ENCODE measurements at regions not wholly inside any gene's neighbourhood (a gene's known extent, or its start where the extent isn't known, plus 50 kb on each side); places are given as distances from the start of the nearest gene placed in this dataset.
"Not testable (repeated sequence)": the region's sequence is repeated elsewhere in the genome, so short reads cannot be mapped to it uniquely, and the experiment has no call there.

GRCh38 chr2:195359043-195359735 lies 297.8 kb upstream of the SLC39A10 start:
- DNase-seq (ENCODE audit: low read depth, low spot score): no peak

- no peak for DNase-seq (ENCODE audit: low read depth, low spot score)
Observed at GRCh38 chr2:195356920-195357440, 300.0 kb upstream of the SLC39A10 start.

DNA sequence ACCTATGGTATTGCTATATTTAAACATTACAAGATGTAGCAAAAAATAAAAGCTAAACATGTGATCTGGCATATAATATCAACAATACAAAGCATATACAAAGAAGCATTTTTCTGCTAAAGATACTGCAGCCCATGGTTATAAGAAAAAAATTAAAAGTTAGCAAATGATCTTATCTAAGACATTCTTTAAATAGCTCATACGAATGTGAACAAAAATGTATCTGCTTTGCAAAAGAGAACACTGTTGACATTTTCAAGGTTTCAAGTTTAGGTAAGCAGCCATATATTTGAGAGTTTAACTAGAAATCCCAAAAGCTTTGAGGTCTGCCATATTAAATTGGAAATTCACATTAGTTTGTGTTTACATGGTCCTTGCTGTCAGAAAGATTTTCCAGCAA lies 301.0 kb upstream of the SLC39A10 start:
- DNase-seq (ENCODE audit: low read depth, low spot score): no peak

DNA sequence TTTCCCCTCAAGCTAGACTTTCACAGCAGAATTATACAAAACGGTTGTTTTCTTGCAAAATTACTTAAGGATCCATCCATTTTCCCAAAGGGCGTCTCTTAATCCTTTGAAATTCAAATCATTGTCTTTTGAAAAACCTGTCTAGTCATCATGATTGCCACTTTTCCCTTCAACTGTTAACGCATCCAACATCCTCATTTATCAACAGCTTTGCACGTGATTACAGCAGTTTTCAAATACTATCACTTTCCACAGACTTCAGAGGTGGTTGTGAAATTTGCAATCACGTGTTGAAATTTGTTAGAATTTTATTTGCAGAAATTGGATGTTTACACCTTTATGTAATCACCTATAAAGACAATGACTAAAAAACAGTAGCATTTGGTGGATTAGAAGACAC lies 304.4 kb upstream of the SLC39A10 start:
- no peak for DNase-seq (ENCODE audit: low read depth, low spot score)

DNA sequence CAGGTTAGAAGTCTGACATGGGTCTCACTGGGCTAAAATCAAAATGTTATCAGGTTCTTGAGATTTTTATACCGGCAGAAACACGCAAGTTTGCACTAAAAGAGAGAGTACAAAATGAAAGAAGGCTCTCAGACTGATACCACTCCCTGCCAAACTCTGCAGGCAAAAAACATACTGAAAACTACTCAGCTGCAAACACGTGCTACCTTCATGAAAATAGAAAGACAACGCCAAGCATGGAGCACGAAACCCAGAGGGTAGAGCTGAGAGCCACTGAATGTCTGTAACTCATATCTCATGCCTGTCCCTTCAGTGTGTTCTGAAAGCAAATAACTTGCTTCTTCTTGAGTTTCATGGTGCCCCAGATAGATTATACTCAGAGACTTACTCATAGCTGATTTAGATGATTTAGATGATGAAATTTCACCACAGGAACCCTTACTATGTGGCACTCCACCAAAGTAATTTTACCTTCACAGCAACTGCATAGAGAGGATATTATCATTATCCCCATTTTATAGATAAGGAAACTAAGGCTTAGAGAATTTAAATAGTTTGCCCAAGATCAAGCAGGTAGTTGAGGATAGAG lies 313.0 kb upstream of the SLC39A10 start:
- DNase-seq (ENCODE audit: low read depth, low spot score): peak; percentile 16

GRCh38 chr2:195343540-195343939 lies 313.5 kb upstream of the SLC39A10 start:
- DNase-seq (ENCODE audit: low read depth, low spot score): no peak

GRCh38 chr2:195342061-195342460 lies 315.0 kb upstream of the SLC39A10 start:
- no peak for DNase-seq (ENCODE audit: low read depth, low spot score)

DNA sequence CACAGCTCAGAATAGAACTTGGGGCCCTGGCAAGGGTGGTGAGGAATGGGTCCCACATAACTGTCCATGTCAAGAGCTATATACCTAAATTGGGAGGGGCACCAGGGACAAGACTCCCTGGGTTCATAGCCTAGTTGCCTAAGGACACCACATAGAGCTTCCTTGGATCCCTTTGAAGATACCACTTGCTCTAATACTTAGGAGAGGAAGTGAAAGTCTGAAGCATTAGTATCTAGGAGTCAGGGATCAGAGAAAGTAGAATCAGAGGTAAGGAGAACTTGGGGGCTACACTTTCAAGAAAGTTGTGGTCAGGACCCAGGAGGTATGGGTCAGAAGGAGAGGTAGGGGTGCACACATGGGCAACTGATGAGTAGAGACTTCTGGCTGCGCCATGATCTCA lies 318.2 kb upstream of the SLC39A10 start:
- DNase-seq (ENCODE audit: low read depth, low spot score): no peak

DNA sequence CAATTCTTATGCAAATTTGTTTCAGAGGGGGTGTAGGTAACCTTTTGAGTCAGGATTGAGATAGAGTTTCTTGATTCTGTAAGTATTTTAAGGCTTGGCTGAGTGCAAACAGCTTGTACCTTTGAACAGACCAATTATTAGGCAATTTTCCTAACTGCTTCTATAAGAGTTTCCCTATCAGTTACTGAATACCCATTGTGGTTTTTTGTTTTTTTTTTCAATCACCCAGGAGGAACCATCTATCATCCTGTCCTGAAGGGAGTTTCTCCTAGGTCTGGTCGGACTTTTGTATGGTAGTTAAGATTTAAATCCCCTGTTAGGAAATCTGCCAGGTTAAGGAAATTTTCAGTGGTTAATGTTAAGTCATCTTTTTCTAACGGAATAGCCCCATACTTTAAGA lies 319.4 kb upstream of the SLC39A10 start:
- no peak for DNase-seq (ENCODE audit: low read depth, low spot score)

DNA sequence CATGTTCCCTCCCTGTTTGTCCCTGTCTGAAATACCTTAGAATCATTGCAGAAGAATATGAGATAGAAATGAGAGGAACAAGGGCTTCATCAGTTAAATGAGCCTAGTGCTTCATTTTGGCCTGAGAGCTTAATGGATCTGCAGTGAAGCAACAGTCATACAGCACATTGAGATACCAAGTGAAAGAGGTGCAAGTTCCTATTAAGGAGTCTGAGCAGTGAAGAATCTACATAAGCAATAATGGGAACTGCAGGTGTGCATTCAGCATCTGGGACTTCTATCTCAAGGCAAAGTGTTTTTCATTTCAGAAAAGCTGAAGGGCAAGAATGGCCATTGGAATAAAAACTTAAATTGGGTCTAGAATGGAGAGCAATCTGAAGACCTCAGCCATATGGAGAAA lies 323.2 kb upstream of the SLC39A10 start:
- no peak for DNase-seq (ENCODE audit: low read depth, low spot score)

- DNase-seq (ENCODE audit: low read depth, low spot score): no peak
Observed at GRCh38 chr2:195331966-195332365, 325.1 kb upstream of the SLC39A10 start.

- no peak for DNase-seq (ENCODE audit: low read depth, low spot score)
Observed at GRCh38 chr2:195331129-195331528, 325.9 kb upstream of the SLC39A10 start.

DNA sequence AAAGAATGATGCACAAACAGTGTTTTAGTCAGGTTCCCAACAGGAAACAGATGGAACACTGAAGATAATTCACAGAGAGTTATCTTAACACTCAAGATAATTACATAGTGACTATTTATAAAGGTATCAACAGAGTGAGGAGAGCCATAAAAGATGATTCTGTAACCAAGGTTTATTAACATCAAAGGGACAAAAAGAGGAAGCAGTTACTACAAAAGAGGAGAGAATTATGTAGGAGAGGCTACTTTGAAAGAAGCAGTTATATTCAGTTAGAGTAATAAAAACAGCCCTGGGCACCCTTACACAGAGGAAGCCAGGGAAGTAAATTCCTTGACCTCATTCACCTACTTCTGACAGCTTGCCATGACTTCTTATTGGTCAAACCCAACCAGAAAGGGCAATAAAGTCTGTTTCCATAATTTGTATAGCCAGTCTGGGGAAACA lies 326.5 kb upstream of the SLC39A10 start:
- DNase-seq (ENCODE audit: low read depth, low spot score): no peak

- not testable (repeated sequence) for DNase-seq (ENCODE audit: low read depth, low spot score)
Observed at GRCh38 chr2:195329784-195330183, 327.2 kb upstream of the SLC39A10 start.

GRCh38 chr2:195326537-195326936 lies 330.5 kb upstream of the SLC39A10 start:
- no peak for DNase-seq (ENCODE audit: low read depth, low spot score)

GRCh38 chr2:195322324-195322723 lies 334.7 kb upstream of the SLC39A10 start:
- peak; percentile 19 for DNase-seq (ENCODE audit: low read depth, low spot score)

GRCh38 chr2:195320413-195320973 lies 336.5 kb upstream of the SLC39A10 start:
- no peak for DNase-seq (ENCODE audit: low read depth, low spot score)

DNA sequence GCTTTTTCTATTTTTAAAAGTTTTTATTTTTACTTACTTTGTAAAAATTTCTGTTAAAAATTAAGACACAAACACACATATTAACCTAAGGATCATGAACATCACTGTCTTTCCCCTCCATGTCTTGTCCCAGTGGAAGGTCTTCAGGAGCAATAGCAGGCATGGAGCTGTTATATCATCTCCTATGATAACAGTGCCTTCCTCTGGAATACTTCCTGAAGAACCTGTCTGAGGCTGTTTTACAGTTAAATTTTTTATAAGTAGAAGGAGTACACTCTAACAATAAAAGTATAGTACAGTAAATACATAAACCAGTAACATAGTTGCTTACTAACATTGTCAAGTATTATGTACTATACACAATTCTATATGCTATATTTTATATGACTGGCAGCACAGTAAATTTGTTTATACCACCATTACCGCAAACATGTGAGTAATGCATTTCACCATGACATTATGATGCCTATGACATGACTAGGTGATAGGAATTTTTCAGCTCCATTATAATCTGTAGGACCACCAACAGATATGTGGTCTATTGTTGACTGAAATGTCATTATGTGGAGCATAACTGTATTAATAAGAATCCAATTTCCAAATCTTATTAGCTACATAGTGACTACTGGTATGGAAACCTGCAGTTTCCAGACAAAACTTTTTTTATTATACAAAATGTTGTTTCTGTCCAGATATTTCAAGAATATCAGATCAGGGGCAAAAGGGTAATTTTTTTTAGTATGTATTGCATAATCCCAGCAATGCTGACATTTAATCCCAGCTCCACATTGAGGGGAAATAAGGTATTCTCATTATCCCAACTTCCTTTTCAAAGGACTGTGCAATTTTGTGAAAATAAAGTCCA lies 337.2 kb upstream of the SLC39A10 start:
- DNase-seq (ENCODE audit: low read depth, low spot score): no peak

GRCh38 chr2:195319112-195319460 lies 337.9 kb upstream of the SLC39A10 start:
- DNase-seq (ENCODE audit: low read depth, low spot score): peak; percentile 60

DNA sequence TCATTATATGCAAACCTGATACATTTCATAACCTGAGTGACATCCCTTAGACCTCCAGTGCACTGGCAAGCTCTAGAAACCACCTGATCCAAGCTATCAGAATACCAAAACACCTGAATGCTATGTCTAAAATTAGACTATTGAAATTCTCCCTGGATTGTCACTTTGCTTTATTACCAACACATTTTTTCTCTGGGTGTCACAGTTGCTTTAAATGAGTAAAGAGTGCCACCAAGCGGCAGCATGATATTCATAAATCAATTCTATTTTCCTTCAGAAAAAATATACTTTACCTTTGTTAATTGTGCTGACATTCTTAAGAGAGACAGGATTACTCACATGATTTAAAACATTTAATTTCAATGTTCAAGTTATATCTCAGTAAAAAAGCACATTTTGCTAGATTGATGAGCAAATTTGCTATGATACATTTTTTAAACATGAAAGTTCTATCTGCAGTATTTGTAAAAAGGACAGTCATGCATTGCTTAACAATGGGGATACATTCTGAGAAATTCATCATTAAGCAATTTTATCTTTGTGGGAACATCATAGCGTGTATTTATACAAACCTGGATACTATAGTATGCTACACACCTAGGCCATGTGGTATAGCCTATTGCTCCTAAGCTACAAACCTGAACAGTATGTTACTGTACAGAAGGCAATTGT lies 338.4 kb upstream of the SLC39A10 start:
- peak; percentile 64 for DNase-seq (ENCODE audit: low read depth, low spot score)

- DNase-seq (ENCODE audit: low read depth, low spot score): no peak
Observed at GRCh38 chr2:195317550-195317949, 339.5 kb upstream of the SLC39A10 start.

DNA sequence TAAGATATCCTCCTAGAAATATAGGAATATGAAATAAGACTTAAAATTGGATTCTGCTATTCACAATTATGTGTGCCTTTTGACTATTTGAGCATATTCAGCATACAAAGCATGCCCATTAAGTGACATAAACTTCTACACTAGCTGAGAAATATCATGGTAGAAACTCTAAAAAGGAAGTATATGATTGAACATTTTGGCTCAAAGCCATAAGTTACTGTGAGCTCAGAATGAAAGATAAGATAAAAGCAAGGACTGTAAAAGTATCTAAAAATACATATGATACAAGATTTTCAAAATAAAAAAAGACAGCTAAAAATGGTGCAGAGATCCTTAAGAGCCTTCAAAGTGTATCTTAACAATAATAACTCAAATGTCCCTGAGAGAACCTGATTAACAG lies 340.5 kb upstream of the SLC39A10 start:
- DNase-seq (ENCODE audit: low read depth, low spot score): no peak

Data from astrocyte of the hippocampus (primary cell).